Body of pancreas (tissue), 4 donors: ENCODE measurements at regions not wholly inside any gene's neighbourhood (a gene's known extent, or its start where the extent isn't known, plus 50 kb on each side); places are given as distances from the start of the nearest gene placed in this dataset.

Experiments used
- POLR2A ChIP-seq, 3 donors: fragments of 450-650 bp; IDR thresholded peaks; one replicate each; pipeline ENCODE4 v1.6.1; 2016; ENCODE audit warnings: antibody characterized with exemption in 3 of 3, mild to moderate bottlenecking in 2 of 3
- TF ChIP-seq, protein P1 (sequence below), 7 experiments: fragments of 450-650 bp in 4 of 7; fragments of 200-600 bp in 3 of 7; sonication (generic) in 3 of 7; IDR thresholded peaks; one replicate each; pipeline ENCODE4 v1.5.1; 2016 to 2019; ENCODE audit warnings: antibody characterized with exemption in 7 of 7

DNA sequence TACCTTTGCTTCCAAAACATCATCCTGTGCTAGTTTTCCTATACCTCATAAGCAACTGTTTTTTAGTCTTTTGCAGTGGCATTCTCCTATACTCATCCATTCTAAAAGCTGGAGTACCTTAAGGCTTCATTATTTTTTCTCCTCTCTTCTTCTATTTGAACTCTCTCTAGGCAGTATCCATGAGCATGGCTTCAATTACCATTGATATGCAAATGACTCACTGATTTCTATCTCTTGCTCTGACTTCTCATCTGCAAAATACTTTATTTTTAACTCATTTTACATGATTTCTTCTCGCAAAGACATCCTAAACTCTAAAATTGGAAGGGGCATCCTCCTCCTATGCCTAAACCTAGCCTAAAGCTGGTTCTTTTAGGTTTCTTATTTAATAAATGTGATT lies 365.1 kb upstream of the NUDT12 start:
- TF ChIP-seq POLR2A (IDR thresholded peaks at IDR 0.05): no peak
- TF ChIP-seq, protein P1, sequence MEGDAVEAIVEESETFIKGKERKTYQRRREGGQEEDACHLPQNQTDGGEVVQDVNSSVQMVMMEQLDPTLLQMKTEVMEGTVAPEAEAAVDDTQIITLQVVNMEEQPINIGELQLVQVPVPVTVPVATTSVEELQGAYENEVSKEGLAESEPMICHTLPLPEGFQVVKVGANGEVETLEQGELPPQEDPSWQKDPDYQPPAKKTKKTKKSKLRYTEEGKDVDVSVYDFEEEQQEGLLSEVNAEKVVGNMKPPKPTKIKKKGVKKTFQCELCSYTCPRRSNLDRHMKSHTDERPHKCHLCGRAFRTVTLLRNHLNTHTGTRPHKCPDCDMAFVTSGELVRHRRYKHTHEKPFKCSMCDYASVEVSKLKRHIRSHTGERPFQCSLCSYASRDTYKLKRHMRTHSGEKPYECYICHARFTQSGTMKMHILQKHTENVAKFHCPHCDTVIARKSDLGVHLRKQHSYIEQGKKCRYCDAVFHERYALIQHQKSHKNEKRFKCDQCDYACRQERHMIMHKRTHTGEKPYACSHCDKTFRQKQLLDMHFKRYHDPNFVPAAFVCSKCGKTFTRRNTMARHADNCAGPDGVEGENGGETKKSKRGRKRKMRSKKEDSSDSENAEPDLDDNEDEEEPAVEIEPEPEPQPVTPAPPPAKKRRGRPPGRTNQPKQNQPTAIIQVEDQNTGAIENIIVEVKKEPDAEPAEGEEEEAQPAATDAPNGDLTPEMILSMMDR (IDR thresholded peaks at IDR 0.05): no peak
